ENCODE measurements at regions not wholly inside any gene's neighbourhood (a gene's known extent, or its start where the extent isn't known, plus 50 kb on each side); places are given as distances from the start of the nearest gene placed in this dataset.

- TF ChIP-seq TAF1 (IDR thresholded peaks at IDR 0.05; ENCODE audit: borderline replicate concordance, low read depth, low read length) (no peak), POLR2A (IDR thresholded peaks at IDR 0.05; ENCODE audit: low read depth, low read length) (no peak)
These were observed 810.7 kb downstream of the CCSER2 start for GRCh38 chr10:85139124-85139523.

All from GM12892 (cell line).